ENCODE measurements at regions not wholly inside any gene's neighbourhood (a gene's known extent, or its start where the extent isn't known, plus 50 kb on each side); places are given as distances from the start of the nearest gene placed in this dataset.
A peak's percentile ranks its signal among the peaks of the same experiment; 100 is the strongest.

DNA sequence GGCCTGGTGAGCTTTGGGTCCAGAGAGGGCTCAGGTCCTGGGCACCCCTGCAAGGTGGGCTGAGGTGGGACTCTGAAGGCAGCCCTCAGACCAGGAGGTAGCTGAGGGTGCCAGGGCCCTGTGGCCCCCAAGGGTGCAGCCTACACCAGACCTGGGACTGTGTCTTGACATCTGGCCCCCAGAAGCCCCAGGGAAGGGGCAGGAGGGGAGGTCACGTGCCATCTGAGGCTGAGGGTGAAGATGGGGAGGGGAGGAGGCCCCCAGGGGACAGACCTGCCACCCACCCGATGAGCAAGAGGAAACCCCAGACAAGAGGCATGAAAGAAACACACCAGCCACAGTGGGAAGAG, 520.2 kb downstream of the BRD1 start:
- no peak for DNase-seq

DNA sequence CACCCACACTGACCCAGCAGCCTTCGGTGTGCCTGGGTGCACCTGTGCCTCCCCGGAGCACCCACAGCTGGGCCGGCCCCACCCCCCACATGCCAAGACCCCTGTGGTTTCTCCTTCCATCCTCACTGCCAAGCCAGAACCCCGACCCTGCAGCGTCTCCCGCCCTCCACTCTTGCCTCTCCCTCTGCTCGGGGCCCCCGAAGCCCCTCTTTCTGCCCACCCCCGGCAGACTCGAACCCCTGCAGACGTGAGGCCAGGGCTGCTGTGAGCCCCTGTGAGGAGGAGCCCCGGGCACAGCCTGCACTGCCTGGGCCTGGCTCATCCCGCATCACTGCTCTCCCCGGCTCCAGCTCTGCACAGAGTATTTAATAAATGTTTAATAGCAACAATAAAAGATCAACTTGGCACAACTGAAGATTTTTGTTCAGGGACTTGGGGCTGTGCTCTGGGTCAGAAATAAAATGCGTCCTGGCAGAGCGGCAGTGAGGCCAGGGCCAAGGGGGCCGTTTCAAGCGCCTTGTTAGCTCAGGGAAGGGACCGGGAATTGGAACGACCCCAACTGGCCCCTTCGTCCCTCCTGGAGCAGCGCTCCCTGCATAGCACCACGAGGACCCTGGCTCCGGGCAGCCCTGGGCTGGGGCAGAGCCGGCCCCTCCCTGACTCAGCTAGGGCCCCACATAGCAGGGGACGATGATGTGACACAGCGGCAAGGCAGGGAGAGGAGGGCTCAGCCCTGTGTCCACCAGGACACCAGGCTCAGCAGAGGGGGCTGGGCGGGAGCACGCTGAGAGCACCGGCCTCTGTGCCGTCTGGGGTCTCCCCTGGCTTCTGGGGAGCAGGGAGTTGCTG, 520.8 kb downstream of the BRD1 start:
- DNase-seq: no peak

GRCh38 chr22:49305966-49306631, 521.6 kb downstream of the BRD1 start:
- no peak for DNase-seq

GRCh38 chr22:49305214-49305965, 522.3 kb downstream of the BRD1 start:
- peak; percentile 35 for DNase-seq

GRCh38 chr22:49303781-49304461, 523.8 kb downstream of the BRD1 start:
- DNase-seq: no peak

- no peak for DNase-seq
Measured at GRCh38 chr22:49303061-49303735, 524.5 kb downstream of the BRD1 start.

GRCh38 chr22:49302530-49302929, 525.1 kb downstream of the BRD1 start:
- no peak for DNase-seq

DNA sequence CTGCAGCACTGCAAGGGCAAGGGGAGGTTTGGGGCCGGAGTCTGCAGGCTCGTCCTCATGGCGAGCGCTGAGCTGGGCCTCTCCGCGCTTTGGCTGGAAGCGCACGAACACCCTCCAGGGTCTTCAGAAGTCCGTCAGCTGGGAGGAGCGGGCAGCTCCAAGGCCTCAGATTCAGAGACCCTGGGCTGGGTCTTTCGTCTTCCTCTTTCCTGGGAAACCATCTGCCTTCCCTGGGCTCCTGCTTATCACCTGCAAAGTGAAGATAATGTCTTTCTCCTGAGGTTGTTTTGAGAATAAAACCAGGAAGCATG, 525.6 kb downstream of the BRD1 start:
- no peak for DNase-seq

DNA sequence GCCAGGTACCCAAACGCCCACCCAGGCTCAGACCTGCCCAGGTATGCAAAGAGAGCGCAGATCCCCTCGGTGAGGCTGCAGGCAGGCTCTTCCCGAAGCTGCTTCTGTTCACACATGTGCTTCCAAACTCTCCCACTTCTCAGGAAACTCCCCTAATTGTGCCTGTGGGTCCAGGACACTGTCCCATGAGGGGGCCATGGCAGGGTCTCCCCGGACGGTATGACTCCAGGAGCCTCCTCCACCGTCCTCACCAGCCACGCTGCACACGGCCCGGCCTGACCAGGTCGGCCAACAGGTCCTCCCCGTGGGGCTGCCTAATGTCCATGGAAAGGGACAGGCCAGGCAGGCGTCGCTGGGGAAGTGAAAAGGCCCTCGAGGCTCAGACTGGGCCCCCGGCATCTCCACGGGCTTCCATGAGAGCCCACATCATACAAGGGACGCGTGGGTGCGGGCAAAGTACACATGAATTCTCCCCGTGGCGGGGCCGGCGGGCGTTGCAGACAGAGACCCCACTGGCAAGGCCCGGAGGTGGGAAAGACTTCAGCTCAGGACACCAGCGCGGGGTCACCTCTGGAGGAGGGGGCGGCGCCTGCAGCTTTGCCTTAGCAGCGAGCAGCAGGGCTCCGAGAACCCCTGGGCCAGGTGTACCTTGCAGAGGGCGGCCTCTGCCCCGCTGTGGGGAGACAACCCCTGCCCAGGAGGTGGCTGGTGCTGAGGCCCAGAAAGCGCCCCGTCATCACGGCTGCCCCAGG, 526.1 kb downstream of the BRD1 start:
- no peak for DNase-seq

DNA sequence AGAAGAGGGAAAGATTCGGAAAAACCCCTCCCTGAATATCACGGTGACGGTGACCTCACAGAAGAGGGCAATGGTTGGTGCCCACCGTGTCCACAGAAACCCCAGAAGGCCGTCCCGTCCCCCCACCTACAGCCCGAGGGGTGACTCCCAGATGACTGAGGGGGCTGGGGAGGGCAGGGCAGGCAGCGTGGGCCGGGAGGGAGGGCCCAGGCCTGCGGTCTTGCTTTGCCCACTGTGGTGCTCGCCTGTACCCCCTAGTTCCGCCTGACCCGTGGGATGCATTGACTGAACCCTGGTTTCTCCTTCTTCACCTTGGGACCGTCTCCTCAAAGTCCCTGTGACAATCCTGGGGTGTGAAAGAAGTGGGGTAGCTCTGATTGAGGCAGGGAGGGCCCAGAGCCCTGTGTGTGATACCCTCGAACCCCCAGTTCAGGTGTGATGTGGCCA, 526.7 kb downstream of the BRD1 start:
- no peak for DNase-seq

- DNase-seq: no peak
Measured at GRCh38 chr22:49300241-49300640, 527.4 kb downstream of the BRD1 start.

- DNase-seq: no peak
Measured at GRCh38 chr22:49299821-49300231, 527.8 kb downstream of the BRD1 start.

- DNase-seq: no peak
Measured at GRCh38 chr22:49298834-49299750, 528.6 kb downstream of the BRD1 start.

DNA sequence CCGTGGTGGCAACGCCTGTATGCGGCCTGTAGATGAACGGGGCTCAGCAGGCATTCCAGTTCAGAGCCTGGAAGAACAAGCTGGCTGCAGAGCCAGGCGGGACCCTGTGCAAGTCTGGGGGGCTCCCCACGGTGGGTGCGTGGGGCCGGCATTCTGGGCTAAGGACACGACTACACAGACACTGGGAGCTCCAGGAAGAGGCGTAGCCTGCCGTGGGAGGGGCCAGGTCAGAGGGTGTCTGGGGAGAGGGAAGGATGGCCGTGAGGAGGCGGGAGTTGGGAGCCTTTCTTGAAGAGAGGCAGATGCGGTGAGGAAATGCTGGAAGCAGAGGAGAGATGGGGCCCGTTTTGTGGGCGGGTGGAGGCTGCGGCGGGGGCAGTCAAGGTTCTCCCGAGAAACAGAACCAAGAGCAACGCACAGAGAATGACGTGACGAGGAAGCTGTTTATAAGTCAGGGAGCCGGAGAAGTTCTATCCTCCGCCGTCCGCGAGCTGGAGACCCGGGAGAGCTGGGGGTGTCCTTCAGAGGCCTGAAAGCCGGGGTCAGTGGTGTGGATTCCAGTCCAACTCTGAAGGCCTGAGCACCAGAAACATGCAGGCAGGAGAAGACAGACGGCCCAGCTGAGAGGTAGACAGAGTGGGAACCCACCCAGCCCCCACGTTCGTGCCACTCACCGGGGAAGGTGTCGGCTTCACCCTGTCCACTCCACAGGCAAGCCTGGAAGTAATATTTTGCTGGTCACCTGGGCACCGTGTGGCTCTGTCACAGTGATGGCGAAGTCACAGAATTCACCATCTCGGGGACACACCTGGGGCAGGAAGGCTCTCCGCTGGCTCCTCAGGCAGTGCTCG, 529.6 kb downstream of the BRD1 start:
- no peak for DNase-seq

DNA sequence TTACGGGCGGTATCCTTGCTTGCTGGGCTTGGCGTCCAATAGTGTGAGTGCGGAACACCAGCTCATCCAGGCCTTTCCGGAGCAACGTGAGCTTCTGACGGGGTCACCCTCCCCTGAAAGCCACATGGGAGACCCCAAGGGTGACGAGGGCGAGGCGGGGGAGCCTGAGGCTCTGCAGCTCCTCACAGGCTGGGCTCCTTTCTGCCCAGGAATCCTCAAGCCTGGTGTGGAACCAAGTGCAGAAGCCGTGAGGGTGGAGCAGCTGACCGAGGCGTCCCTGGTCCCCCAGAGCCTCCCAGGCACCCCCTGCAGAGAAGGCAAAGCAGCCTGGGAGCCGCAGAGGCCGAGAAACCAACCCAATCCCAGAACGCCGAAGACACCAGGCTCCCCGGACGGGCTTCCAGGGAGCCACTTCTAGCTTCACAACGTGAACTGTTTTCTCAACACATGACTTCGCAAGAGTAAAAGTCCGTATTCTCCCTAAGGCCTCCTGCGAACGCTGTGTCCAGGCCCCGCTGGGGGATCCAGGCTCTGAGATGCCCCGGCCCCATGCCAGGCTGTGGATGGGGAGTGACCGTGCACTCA, 530.3 kb downstream of the BRD1 start:
- no peak for DNase-seq

- DNase-seq: no peak
Measured at GRCh38 chr22:49296561-49296960, 531.1 kb downstream of the BRD1 start.

DNA sequence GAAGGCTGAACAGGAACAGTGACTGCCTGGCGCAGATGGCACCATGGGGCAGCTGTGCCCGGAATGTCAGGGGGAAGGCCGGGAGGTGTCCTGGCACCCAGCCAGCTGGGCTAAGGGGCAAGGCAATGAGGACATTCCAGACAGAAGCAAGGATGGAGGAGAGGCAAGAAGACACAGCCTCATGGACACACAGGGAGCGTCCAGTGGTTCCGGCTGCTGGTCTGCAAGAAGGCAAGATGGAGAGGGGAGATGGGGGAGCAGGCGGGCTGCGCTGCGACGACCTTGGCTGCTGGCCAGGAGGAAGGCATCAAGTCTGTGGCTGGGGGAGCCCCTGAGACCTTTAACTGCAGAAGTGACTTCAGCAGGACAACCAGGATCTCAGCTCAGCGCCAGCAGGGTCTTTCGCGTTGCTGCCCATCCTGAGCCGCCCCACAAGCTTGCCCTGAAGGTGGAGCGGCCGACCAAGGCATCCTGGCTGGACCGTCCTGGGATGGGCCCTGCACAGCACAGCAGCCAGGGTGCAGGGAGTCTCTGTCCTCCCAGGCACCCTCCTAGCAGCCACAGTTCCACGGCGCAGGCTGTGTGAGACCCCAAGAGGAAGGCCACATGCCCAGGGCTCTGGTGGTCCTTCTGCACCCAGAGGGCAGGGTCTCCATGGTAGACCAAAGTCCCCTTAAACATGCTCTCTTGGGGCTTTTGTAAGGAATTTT, 531.7 kb downstream of the BRD1 start:
- no peak for DNase-seq

- DNase-seq: no peak
Measured at GRCh38 chr22:49295465-49295743, 532.3 kb downstream of the BRD1 start.
